H1 (cell line): ENCODE measurements at regions not wholly inside any gene's neighbourhood (a gene's known extent, or its start where the extent isn't known, plus 50 kb on each side); places are given as distances from the start of the nearest gene placed in this dataset.

Experiments used
- ASH2L ChIP-seq: fragments of 200-600, 300-600 bp; sonication (generic); IDR thresholded peaks from one replicate; pipeline ENCODE4 v1.7.1; 2017; ENCODE audit warnings: low read length
- ATF2 ChIP-seq: IDR thresholded peaks from 2 replicates; pipeline ENCODE4 v1.6.1; 2012; ENCODE audit warnings: low read length, inconsistent platforms
- ATF3 ChIP-seq: IDR thresholded peaks from 2 replicates; pipeline ENCODE4 v1.6.1; 2011; ENCODE audit warnings: low read depth, mild to moderate bottlenecking, low read length; ENCODE audit not compliant: insufficient read depth
- BCL11A ChIP-seq, 2 experiments: IDR thresholded peaks; one replicate each; pipeline ENCODE4 v1.6.1; 2011; ENCODE audit warnings: low read depth in 2 of 2, low read length in 2 of 2, mild to moderate bottlenecking in 2 of 2
- CHD2 ChIP-seq: IDR thresholded peaks from 2 replicates; pipeline ENCODE4 v1.6.1; 2012; ENCODE audit warnings: low read length, improper control_type of control experiment
- CHD7 ChIP-seq: fragments of 300-600 bp; sonication (generic); IDR thresholded peaks from 2 replicates; pipeline ENCODE4 v1.7.1; 2012; ENCODE audit warnings: low read length, moderate library complexity, mild to moderate bottlenecking, inconsistent platforms; ENCODE audit not compliant: insufficient replicate concordance
- E2F6 ChIP-seq: IDR thresholded peaks from 2 replicates; pipeline ENCODE4 v1.6.1; 2012; ENCODE audit warnings: inconsistent platforms
- GTF2F1 ChIP-seq: IDR thresholded peaks from 2 replicates; pipeline ENCODE4 v1.6.1; 2012; ENCODE audit warnings: low read depth, low read length, improper control_type of control experiment, borderline replicate concordance
- SIN3A ChIP-seq, 2 experiments: IDR thresholded peaks in 1 of 2; conservative IDR thresholded peaks in 1 of 2; 2 replicates each; pipeline ENCODE4 v1.6.1; 2011 to 2012; ENCODE audit warnings: low read length in 2 of 2, improper control_type of control experiment in 1 of 2, low read depth in 1 of 2, mild to moderate bottlenecking in 1 of 2

- TF ChIP-seq CHD7 (no peak), E2F6 (no peak), ATF3 (no peak), CHD2 (no peak), GTF2F1 (no peak), BCL11A (IDR thresholded peaks at IDR 0.05; ENCODE audit: low read depth in 2 of 2, low read length in 2 of 2) (no peak), ATF2 (no peak), SIN3A (conservative IDR thresholded peaks at IDR 0.05 in 1 of 2, IDR thresholded peaks at IDR 0.05 in 1 of 2; ENCODE audit: low read depth in 1 of 2, low read length in 2 of 2) (no peak), ASH2L (no peak)
Observed at GRCh38 chr5:91777671-91778070, 394.6 kb upstream of the ARRDC3 start (continued).
